Loucy (cell line): ENCODE measurements at regions not wholly inside any gene's neighbourhood (a gene's known extent, or its start where the extent isn't known, plus 50 kb on each side); places are given as distances from the start of the nearest gene placed in this dataset.

Experiments
- EZH2phosphoT487 ChIP-seq: fragments of 200-600 bp; IDR thresholded peaks from 2 replicates; pipeline ENCODE4 v1.6.1; 2018; ENCODE audit warnings: antibody characterized with exemption, mild to moderate bottlenecking, moderate library complexity, borderline replicate concordance
- TF ChIP-seq, protein P1 (sequence below): fragments of 200-600 bp; sonication (generic); conservative IDR thresholded peaks from 2 replicates; pipeline ENCODE4 v1.5.1; 2014; ENCODE audit warnings: mild to moderate bottlenecking, antibody characterized with exemption, low read length

DNA sequence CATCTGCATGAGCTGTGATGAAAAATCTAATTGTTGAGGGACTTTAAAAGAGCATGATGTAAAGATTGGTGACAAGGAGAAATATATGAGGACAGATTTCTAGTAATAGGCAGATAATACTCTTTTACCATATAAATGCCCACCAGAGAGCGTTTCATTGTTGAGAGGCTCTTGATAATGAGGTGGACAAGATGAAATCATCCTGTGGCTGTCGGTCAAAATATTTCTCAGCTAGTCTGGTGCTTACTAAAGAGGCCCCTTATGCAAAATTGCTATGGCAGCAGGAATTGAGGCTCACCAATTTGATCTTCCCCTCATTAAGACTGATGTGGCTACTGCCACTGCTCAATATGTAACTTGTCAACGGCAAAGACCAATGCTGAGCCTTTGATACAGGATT, 225.0 kb upstream of the RASGRP1 start:
- TF ChIP-seq, protein P1, sequence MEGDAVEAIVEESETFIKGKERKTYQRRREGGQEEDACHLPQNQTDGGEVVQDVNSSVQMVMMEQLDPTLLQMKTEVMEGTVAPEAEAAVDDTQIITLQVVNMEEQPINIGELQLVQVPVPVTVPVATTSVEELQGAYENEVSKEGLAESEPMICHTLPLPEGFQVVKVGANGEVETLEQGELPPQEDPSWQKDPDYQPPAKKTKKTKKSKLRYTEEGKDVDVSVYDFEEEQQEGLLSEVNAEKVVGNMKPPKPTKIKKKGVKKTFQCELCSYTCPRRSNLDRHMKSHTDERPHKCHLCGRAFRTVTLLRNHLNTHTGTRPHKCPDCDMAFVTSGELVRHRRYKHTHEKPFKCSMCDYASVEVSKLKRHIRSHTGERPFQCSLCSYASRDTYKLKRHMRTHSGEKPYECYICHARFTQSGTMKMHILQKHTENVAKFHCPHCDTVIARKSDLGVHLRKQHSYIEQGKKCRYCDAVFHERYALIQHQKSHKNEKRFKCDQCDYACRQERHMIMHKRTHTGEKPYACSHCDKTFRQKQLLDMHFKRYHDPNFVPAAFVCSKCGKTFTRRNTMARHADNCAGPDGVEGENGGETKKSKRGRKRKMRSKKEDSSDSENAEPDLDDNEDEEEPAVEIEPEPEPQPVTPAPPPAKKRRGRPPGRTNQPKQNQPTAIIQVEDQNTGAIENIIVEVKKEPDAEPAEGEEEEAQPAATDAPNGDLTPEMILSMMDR, result no peak
- TF ChIP-seq EZH2phosphoT487, result no peak
